Neural cell (in vitro differentiated cells): ENCODE measurements at regions not wholly inside any gene's neighbourhood (a gene's known extent, or its start where the extent isn't known, plus 50 kb on each side); places are given as distances from the start of the nearest gene placed in this dataset.

ENCODE experiments used
- H2AFZ ChIP-seq: fragments of 200-600, 300-800 bp; sonication (generic), shearing (Covaris generic); 2 replicates; pipeline ENCODE4 v1.6.0; 2014; ENCODE audit warnings: low read depth, mild to moderate bottlenecking, antibody characterized with exemption, low read length, moderate library complexity
- H3F3A ChIP-seq: fragments of 200-600 bp; shearing (Covaris generic); 2 replicates; pipeline ENCODE4 v1.6.1; 2016; ENCODE audit warnings: mild to moderate bottlenecking, moderate library complexity, mixed read lengths, antibody characterized with exemption, low read length; ENCODE audit not compliant: insufficient read depth, poor library complexity, severe bottlenecking
- H3K27ac ChIP-seq: fragments of 200-600, 300-800 bp; sonication (generic), shearing (Covaris generic); 2 replicates; pipeline ENCODE4 v1.5.1; 2014; ENCODE audit warnings: mild to moderate bottlenecking, low read length, moderate library complexity
- H3K27me3 ChIP-seq: fragments of 300-800, 200-600 bp; sonication (generic), shearing (Covaris generic); 2 replicates; pipeline ENCODE4 v1.6.0; 2014; ENCODE audit warnings: mild to moderate bottlenecking, low read depth, low read length, moderate library complexity; ENCODE audit not compliant: insufficient read depth
- H3K36me3 ChIP-seq: fragments of 300-800, 200-600 bp; sonication (generic), shearing (Covaris generic); 2 replicates; pipeline ENCODE4 v1.5.1; 2014; ENCODE audit warnings: mild to moderate bottlenecking, antibody characterized with exemption, low read length, moderate library complexity; ENCODE audit not compliant: insufficient read depth
- H3K4me2 ChIP-seq: fragments of 300-800, 200-600 bp; sonication (generic), shearing (Covaris generic); 2 replicates; pipeline ENCODE4 v1.6.0; 2014; ENCODE audit warnings: mild to moderate bottlenecking, low read length
- H3K4me3 ChIP-seq: fragments of 300-800, 200-600 bp; sonication (generic), shearing (Covaris generic); 2 replicates; pipeline ENCODE4 v1.5.1; 2014; ENCODE audit warnings: mild to moderate bottlenecking, low read length, moderate library complexity
- H3K79me2 ChIP-seq: fragments of 200-600 bp; shearing (Covaris generic); replicated peaks from 2 replicates; pipeline ENCODE4 v1.6.0; 2014; ENCODE audit warnings: mild to moderate bottlenecking, low read length, moderate library complexity; ENCODE audit not compliant: insufficient read depth
- H3K9ac ChIP-seq: fragments of 300-800, 200-600 bp; sonication (generic), shearing (Covaris generic); 2 replicates; pipeline ENCODE4 v1.6.1; 2016; ENCODE audit warnings: mild to moderate bottlenecking, low read length, mixed read lengths
- H3K9me2 ChIP-seq: fragments of 200-600 bp; shearing (Covaris generic); 2 replicates; pipeline ENCODE4 v1.6.1; 2016; ENCODE audit warnings: mild to moderate bottlenecking, low read length, mixed read lengths; ENCODE audit not compliant: insufficient read depth
- H3K9me3 ChIP-seq: fragments of 200-600, 300-800 bp; sonication (generic), shearing (Covaris generic); 2 replicates; pipeline ENCODE4 v1.6.1; 2016; ENCODE audit warnings: mild to moderate bottlenecking, mixed run types, low read length, moderate library complexity, mixed read lengths
- H4K20me1 ChIP-seq: fragments of 200-600 bp; shearing (Covaris generic); 2 replicates; pipeline ENCODE4 v1.6.1; 2016; ENCODE audit warnings: mild to moderate bottlenecking, mixed run types; ENCODE audit not compliant: insufficient read depth
- EP300 ChIP-seq: fragments of 450-650 bp; conservative IDR thresholded peaks from 2 replicates; pipeline ENCODE4 v1.6.1; 2014; ENCODE audit warnings: antibody characterized with exemption, mild to moderate bottlenecking, moderate library complexity; ENCODE audit not compliant: poor library complexity, severe bottlenecking
- EZH2 ChIP-seq: fragments of 200-600, 300-800 bp; shearing (Covaris generic), sonication (generic); IDR thresholded peaks from 2 replicates; pipeline ENCODE4 v1.6.1; 2014; ENCODE audit warnings: antibody characterized with exemption, low read length, borderline replicate concordance, mild to moderate bottlenecking; ENCODE audit not compliant: insufficient read depth, poor library complexity, severe bottlenecking
- MXI1 ChIP-seq: fragments of 450-650 bp; conservative IDR thresholded peaks from 2 replicates; pipeline ENCODE4 v1.6.1; 2014; ENCODE audit warnings: antibody characterized with exemption, mild to moderate bottlenecking; ENCODE audit not compliant: poor library complexity, severe bottlenecking
- POLR2AphosphoS5 ChIP-seq: IDR thresholded peaks from 2 replicates; pipeline ENCODE4 v1.6.1; 2012
- RAD21 ChIP-seq: fragments of 450-650 bp; conservative IDR thresholded peaks from 2 replicates; pipeline ENCODE4 v1.6.1; 2014; ENCODE audit warnings: antibody characterized with exemption, mild to moderate bottlenecking, moderate library complexity
- SMC3 ChIP-seq: fragments of 450-650 bp; conservative IDR thresholded peaks from 2 replicates; pipeline ENCODE4 v1.6.1; 2014; ENCODE audit warnings: antibody characterized with exemption, mild to moderate bottlenecking, moderate library complexity; ENCODE audit not compliant: poor library complexity
- TAF1 ChIP-seq: IDR thresholded peaks from 2 replicates; pipeline ENCODE4 v1.6.1; 2012; ENCODE audit warnings: low read depth
- TF ChIP-seq, protein P1 (sequence below): IDR thresholded peaks from 2 replicates; pipeline ENCODE4 v1.6.1; 2012; ENCODE audit warnings: borderline replicate concordance

DNA sequence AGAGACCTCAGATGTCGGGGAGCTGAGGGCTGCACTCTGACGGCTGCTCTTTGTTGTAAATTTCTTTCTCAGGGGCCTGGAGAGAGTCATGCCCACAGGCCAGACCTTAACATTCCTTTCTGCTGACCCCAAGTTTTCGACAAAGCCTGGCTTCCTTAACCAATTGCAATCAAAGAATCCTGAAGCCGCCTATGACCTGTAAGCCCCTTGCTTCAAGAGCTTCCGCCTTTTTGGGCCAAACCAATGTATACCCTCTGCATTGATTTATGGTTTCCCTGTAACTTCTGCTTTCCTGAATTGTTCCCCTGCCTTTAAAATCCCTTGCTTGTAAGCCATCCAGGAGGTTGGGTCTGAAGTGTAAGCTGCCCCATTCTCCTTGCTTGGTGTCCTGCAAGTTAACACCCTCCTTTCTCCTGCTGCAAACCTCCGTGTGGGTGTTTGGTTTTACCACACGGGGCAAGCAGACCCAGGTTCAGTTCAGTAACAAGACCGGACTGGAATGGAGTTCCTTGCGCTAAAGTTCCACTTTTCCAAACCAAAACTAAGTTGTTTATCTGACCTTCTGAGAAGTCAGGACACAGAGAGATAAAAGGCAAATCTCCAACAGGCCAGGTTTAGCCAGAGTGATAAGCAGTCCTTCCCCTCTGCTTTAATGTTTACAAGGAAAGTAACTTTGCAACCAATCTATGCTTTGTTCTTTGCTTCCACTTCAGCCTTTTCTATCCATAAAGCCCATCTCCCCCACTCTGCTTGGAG, 141.6 kb downstream of the KCNJ12 start:
- Histone ChIP-seq H3K27ac (no peak overlapping the region), H3K4me2 (no peak overlapping the region), H3F3A (no peaks in the 10 kb centered on the region), H3K27me3 (no peaks in the 10 kb centered on the region), H3K9me2 (no peaks in the 10 kb centered on the region), H2AFZ (no peak overlapping the region), H3K4me3 (no peak overlapping the region), H3K9ac (no peak overlapping the region), H3K79me2 (no peaks in the 10 kb centered on the region), H4K20me1 (no peaks in the 10 kb centered on the region), H3K36me3 (no peaks in the 10 kb centered on the region), H3K9me3 (no peaks in the 10 kb centered on the region)
- TF ChIP-seq, protein P1, sequence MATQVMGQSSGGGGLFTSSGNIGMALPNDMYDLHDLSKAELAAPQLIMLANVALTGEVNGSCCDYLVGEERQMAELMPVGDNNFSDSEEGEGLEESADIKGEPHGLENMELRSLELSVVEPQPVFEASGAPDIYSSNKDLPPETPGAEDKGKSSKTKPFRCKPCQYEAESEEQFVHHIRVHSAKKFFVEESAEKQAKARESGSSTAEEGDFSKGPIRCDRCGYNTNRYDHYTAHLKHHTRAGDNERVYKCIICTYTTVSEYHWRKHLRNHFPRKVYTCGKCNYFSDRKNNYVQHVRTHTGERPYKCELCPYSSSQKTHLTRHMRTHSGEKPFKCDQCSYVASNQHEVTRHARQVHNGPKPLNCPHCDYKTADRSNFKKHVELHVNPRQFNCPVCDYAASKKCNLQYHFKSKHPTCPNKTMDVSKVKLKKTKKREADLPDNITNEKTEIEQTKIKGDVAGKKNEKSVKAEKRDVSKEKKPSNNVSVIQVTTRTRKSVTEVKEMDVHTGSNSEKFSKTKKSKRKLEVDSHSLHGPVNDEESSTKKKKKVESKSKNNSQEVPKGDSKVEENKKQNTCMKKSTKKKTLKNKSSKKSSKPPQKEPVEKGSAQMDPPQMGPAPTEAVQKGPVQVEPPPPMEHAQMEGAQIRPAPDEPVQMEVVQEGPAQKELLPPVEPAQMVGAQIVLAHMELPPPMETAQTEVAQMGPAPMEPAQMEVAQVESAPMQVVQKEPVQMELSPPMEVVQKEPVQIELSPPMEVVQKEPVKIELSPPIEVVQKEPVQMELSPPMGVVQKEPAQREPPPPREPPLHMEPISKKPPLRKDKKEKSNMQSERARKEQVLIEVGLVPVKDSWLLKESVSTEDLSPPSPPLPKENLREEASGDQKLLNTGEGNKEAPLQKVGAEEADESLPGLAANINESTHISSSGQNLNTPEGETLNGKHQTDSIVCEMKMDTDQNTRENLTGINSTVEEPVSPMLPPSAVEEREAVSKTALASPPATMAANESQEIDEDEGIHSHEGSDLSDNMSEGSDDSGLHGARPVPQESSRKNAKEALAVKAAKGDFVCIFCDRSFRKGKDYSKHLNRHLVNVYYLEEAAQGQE, result no peak
- no peak for TF ChIP-seq MXI1
- TF ChIP-seq TAF1, result no peak
- no peak for TF ChIP-seq POLR2AphosphoS5

- no peak overlapping the region for H3K27ac ChIP-seq
- H3F3A ChIP-seq, result no peaks in the 10 kb centered on the region
- H3K79me2 ChIP-seq, result no peaks in the 10 kb centered on the region
- no peaks in the 10 kb centered on the region for H3K36me3 ChIP-seq
- H3K9me3 ChIP-seq, result no peaks in the 10 kb centered on the region
- no peaks in the 10 kb centered on the region for H3K9me2 ChIP-seq
- no peak overlapping the region for H3K4me3 ChIP-seq
- H4K20me1 ChIP-seq, result no peaks in the 10 kb centered on the region
- H3K9ac ChIP-seq, result no peak overlapping the region
- H2AFZ ChIP-seq, result no peak overlapping the region
- H3K27me3 ChIP-seq, result no peaks in the 10 kb centered on the region
- H3K4me2 ChIP-seq, result no peak overlapping the region
- TF ChIP-seq TAF1 (no peak), EZH2 (no peak), RAD21 (no peak), SMC3 (no peak), POLR2AphosphoS5 (no peak), EP300 (no peak)
- TF ChIP-seq, protein P1, result no peak
Observed at GRCh38 chr17:21522755-21523336, 146.7 kb downstream of the KCNJ12 start.
